ENCODE measurements at regions not wholly inside any gene's neighbourhood (a gene's known extent, or its start where the extent isn't known, plus 50 kb on each side); places are given as distances from the start of the nearest gene placed in this dataset.

GRCh38 chr3:148233403-148233802 is 464.3 kb upstream of the AGTR1 start:
- Mint-ChIP-seq H3K27me3 (no peaks in the 10 kb centered on the region), H3K36me3 (ENCODE audit: low read depth) (no peaks in the 10 kb centered on the region), H3K4me3 (no peak overlapping the region), H3K4me1 (no peaks in the 10 kb centered on the region), H3K27ac (no peak overlapping the region), H3K9me3 (peaks cover 8% of the 10 kb centered on the region)
- ATAC-seq (replicated peaks) = peak; percentile 48

GRCh38 chr3:148234536-148234935 is 463.2 kb upstream of the AGTR1 start:
- H3K36me3 Mint-ChIP-seq (ENCODE audit: low read depth) = no peaks in the 10 kb centered on the region
- no peaks in the 10 kb centered on the region for H3K4me1 Mint-ChIP-seq
- no peak for ATAC-seq (replicated peaks)
- H3K27ac Mint-ChIP-seq = no peak overlapping the region
- H3K4me3 Mint-ChIP-seq = no peak overlapping the region
- peaks cover 8% of the 10 kb centered on the region for H3K9me3 Mint-ChIP-seq
- no peaks in the 10 kb centered on the region for H3K27me3 Mint-ChIP-seq

GRCh38 chr3:148235566-148235965 is 462.1 kb upstream of the AGTR1 start:
- Mint-ChIP-seq H3K36me3 (ENCODE audit: low read depth) (no peaks in the 10 kb centered on the region), H3K4me1 (no peaks in the 10 kb centered on the region), H3K27me3 (no peaks in the 10 kb centered on the region), H3K27ac (no peak overlapping the region), H3K4me3 (no peak overlapping the region), H3K9me3 (peaks cover 5% of the 10 kb centered on the region)
- no peak for ATAC-seq (replicated peaks)

- H3K9me3 Mint-ChIP-seq = no peaks in the 10 kb centered on the region
- no peak overlapping the region for H3K4me3 Mint-ChIP-seq
- no peaks in the 10 kb centered on the region for H3K4me1 Mint-ChIP-seq
- H3K27ac Mint-ChIP-seq = no peak overlapping the region
- no peak for ATAC-seq (replicated peaks)
- no peaks in the 10 kb centered on the region for H3K36me3 Mint-ChIP-seq (ENCODE audit: low read depth)
- H3K27me3 Mint-ChIP-seq = no peaks in the 10 kb centered on the region
Observed at GRCh38 chr3:148238421-148238821, 459.3 kb upstream of the AGTR1 start.

- H3K27ac Mint-ChIP-seq = no peak overlapping the region
- H3K27me3 Mint-ChIP-seq = no peaks in the 10 kb centered on the region
Observed at GRCh38 chr3:148240351-148240750, 457.4 kb upstream of the AGTR1 start.

GRCh38 chr3:148243609-148244008 is 454.1 kb upstream of the AGTR1 start:
- no peak for ATAC-seq (replicated peaks)
- H3K27me3 Mint-ChIP-seq = no peaks in the 10 kb centered on the region
- H3K27ac Mint-ChIP-seq = no peak overlapping the region
- no peaks in the 10 kb centered on the region for H3K36me3 Mint-ChIP-seq (ENCODE audit: low read depth)
- no peaks in the 10 kb centered on the region for H3K4me1 Mint-ChIP-seq
- peaks cover 8% of the 10 kb centered on the region for H3K9me3 Mint-ChIP-seq
- no peak overlapping the region for H3K4me3 Mint-ChIP-seq

More at GRCh38 chr3:148240351-148240750, 457.4 kb upstream of the AGTR1 start:
- no peak for ATAC-seq (replicated peaks)
- Mint-ChIP-seq H3K4me3 (no peak overlapping the region), H3K9me3 (no peaks in the 10 kb centered on the region), H3K36me3 (ENCODE audit: low read depth) (no peaks in the 10 kb centered on the region), H3K4me1 (no peaks in the 10 kb centered on the region)

GRCh38 chr3:148246291-148246923 is 451.3 kb upstream of the AGTR1 start:
- H3K4me1 Mint-ChIP-seq = no peaks in the 10 kb centered on the region
- no peaks in the 10 kb centered on the region for H3K36me3 Mint-ChIP-seq (ENCODE audit: low read depth)
- H3K4me3 Mint-ChIP-seq = no peak overlapping the region
- no peak for ATAC-seq (replicated peaks)
- H3K27ac Mint-ChIP-seq = no peak overlapping the region
- H3K9me3 Mint-ChIP-seq = peaks cover 9% of the 10 kb centered on the region
- H3K27me3 Mint-ChIP-seq = no peaks in the 10 kb centered on the region

- H3K27me3 Mint-ChIP-seq = no peaks in the 10 kb centered on the region
- ATAC-seq (replicated peaks) = no peak
- H3K9me3 Mint-ChIP-seq = peaks cover 5% of the 10 kb centered on the region
- H3K4me1 Mint-ChIP-seq = no peaks in the 10 kb centered on the region
- no peak overlapping the region for H3K4me3 Mint-ChIP-seq
- no peaks in the 10 kb centered on the region for H3K36me3 Mint-ChIP-seq (ENCODE audit: low read depth)
- H3K27ac Mint-ChIP-seq = no peak overlapping the region
Observed at GRCh38 chr3:148253713-148254112, 444.0 kb upstream of the AGTR1 start.

- Mint-ChIP-seq H3K4me3 (no peak overlapping the region), H3K4me1 (no peaks in the 10 kb centered on the region), H3K9me3 (peaks cover 11% of the 10 kb centered on the region), H3K27me3 (no peaks in the 10 kb centered on the region), H3K27ac (no peak overlapping the region), H3K36me3 (ENCODE audit: low read depth) (no peaks in the 10 kb centered on the region)
- ATAC-seq (replicated peaks) = no peak
Observed at GRCh38 chr3:148254402-148254801, 443.3 kb upstream of the AGTR1 start.

- ATAC-seq (replicated peaks) = no peak
- Mint-ChIP-seq H3K9me3 (peaks cover 14% of the 10 kb centered on the region), H3K4me3 (no peak overlapping the region), H3K36me3 (ENCODE audit: low read depth) (no peaks in the 10 kb centered on the region), H3K27me3 (no peaks in the 10 kb centered on the region), H3K4me1 (no peaks in the 10 kb centered on the region), H3K27ac (no peak overlapping the region)
Observed at GRCh38 chr3:148255981-148256969, 441.4 kb upstream of the AGTR1 start.

GRCh38 chr3:148262980-148263379 is 434.7 kb upstream of the AGTR1 start:
- no peaks in the 10 kb centered on the region for H3K36me3 Mint-ChIP-seq (ENCODE audit: low read depth)
- no peak overlapping the region for H3K27ac Mint-ChIP-seq
- ATAC-seq (replicated peaks) = no peak
- no peaks in the 10 kb centered on the region for H3K4me1 Mint-ChIP-seq
- H3K9me3 Mint-ChIP-seq = peaks cover 15% of the 10 kb centered on the region
- H3K4me3 Mint-ChIP-seq = no peak overlapping the region
- H3K27me3 Mint-ChIP-seq = no peaks in the 10 kb centered on the region

GRCh38 chr3:148265841-148266240 is 431.9 kb upstream of the AGTR1 start:
- Mint-ChIP-seq H3K36me3 (ENCODE audit: low read depth) (no peaks in the 10 kb centered on the region), H3K4me3 (no peak overlapping the region)
- ATAC-seq (replicated peaks) = no peak

GRCh38 chr3:148266341-148266740 is 431.4 kb upstream of the AGTR1 start:
- Mint-ChIP-seq H3K27me3 (no peaks in the 10 kb centered on the region), H3K4me3 (no peak overlapping the region), H3K4me1 (no peaks in the 10 kb centered on the region), H3K9me3 (peaks cover 4% of the 10 kb centered on the region), H3K27ac (no peak overlapping the region), H3K36me3 (ENCODE audit: low read depth) (no peaks in the 10 kb centered on the region)
- no peak for ATAC-seq (replicated peaks)

More at GRCh38 chr3:148265841-148266240, 431.9 kb upstream of the AGTR1 start:
- Mint-ChIP-seq H3K27me3 (no peaks in the 10 kb centered on the region), H3K27ac (no peak overlapping the region), H3K9me3 (peaks cover 8% of the 10 kb centered on the region), H3K4me1 (no peaks in the 10 kb centered on the region)

- H3K36me3 Mint-ChIP-seq (ENCODE audit: low read depth) = no peaks in the 10 kb centered on the region
- no peaks in the 10 kb centered on the region for H3K27me3 Mint-ChIP-seq
- no peak for ATAC-seq (replicated peaks)
- H3K9me3 Mint-ChIP-seq = peaks cover 3% of the 10 kb centered on the region
- no peaks in the 10 kb centered on the region for H3K4me1 Mint-ChIP-seq
- no peak overlapping the region for H3K4me3 Mint-ChIP-seq
- no peak overlapping the region for H3K27ac Mint-ChIP-seq
Observed at GRCh38 chr3:148269816-148270215, 427.9 kb upstream of the AGTR1 start.

GRCh38 chr3:148280623-148281242 is 417.0 kb upstream of the AGTR1 start:
- Mint-ChIP-seq H3K9me3 (no peaks in the 10 kb centered on the region), H3K36me3 (ENCODE audit: low read depth) (no peaks in the 10 kb centered on the region), H3K27me3 (no peaks in the 10 kb centered on the region), H3K4me1 (no peaks in the 10 kb centered on the region), H3K27ac (no peak overlapping the region), H3K4me3 (no peak overlapping the region)
- no peak for ATAC-seq (replicated peaks)

Data from activated T-helper 17 cell treated with anti-CD3 and anti-CD28 coated beads, Interleukin-2, amount 50 U/mL, for 72 hours (primary cell).